GM03348 (cell line): ENCODE measurements at regions not wholly inside any gene's neighbourhood (a gene's known extent, or its start where the extent isn't known, plus 50 kb on each side); places are given as distances from the start of the nearest gene placed in this dataset.

Experiments
- DNase-seq: peaks from one replicate; pipeline ENCODE4 v3.0.0; 2012; ENCODE audit warnings: low spot score

DNA sequence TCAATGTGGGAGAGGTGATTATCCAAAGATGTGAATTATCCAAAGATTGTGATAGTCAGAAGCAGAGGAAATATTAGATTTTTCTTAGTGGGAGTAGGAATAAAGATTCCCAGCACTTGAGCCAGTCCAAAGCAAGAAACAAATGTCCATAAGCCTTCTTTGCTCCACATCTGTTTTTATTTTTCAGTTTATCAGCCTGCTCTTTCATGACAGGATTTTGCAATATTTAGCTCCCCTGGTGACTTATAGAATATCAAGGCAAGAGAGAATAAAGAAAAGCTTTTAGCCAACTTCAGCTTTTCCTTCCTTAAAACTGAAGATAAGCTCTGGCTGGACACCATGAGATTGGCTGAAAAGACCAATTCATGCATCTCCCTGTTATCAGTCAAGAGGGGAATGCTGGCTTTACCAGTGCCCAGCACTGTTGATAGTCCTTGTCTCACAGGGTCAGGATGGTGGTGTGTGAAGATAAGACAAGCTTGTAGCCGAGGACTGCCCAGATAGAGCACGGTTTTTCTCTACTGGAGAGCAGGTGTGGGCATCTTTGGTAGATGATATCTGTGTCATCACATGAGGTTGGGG is 706.5 kb downstream of the KCNJ2 start:
- DNase-seq, result peak; percentile 7

DNA sequence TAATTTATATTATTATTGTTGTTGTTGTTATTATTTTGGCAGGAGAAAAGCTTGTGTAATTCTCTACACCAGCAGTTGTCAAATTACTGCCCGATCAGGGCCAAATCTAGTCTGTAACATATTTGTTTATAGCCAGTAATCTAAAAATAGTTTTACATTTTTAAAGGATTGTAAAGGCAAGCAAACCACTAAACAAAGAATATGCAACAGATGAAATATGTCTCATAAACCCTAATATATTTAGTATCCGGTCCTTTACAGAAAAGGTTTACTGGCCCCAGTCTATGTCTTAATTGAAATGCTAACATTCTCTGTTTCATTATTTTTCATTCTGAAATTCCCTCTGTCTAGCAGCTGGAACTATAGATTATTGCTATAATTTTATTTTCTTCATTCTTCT is 709.5 kb downstream of the KCNJ2 start:
- DNase-seq, result no peak

- DNase-seq, result no peak
Observed at GRCh38 chr17:70879401-70879800, 710.1 kb downstream of the KCNJ2 start.

DNA sequence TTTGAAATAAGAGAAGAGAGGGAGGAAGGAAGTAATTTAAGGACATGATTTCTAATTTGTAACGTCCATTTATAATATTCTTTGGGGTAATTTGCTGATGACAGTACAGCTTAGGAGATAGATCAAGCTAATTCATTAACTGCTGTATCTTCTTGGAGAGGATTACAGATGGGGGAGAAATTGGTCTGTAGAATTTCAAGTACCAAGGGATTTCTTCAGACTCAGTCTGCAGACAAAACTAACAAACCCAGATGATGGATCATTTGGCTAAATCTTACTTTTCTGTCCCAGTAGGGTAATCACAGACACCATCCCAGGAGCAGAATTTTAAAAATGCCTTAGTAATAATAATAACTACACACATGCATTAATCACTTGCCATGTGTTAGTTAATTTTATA is 711.8 kb downstream of the KCNJ2 start:
- DNase-seq, result no peak

DNA sequence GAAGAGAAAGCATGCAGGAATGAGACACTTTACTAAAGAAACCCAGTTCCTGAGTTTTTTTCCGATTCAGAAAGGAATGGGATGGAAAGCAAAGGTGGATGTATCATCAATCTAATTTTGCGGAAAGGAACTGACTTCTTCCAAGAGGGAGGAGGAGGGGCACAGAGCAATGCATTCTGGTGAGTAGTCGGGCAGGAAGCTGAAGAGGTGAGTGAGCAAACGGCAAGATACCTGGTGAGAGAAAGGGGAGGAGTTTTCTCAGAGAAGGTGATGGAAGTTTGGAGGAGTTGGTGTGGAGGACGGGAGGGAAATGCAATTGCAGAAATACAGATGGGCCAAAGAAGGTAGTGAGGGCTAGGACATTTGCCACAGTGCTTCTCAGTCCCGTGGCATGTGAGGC is 713.2 kb downstream of the KCNJ2 start:
- DNase-seq, result no peak

GRCh38 chr17:70886648-70887047 is 717.3 kb downstream of the KCNJ2 start:
- DNase-seq, result no peak

GRCh38 chr17:70888324-70888723 is 719.0 kb downstream of the KCNJ2 start:
- DNase-seq, result no peak

GRCh38 chr17:70891306-70891705 is 722.0 kb downstream of the KCNJ2 start:
- no peak for DNase-seq

DNA sequence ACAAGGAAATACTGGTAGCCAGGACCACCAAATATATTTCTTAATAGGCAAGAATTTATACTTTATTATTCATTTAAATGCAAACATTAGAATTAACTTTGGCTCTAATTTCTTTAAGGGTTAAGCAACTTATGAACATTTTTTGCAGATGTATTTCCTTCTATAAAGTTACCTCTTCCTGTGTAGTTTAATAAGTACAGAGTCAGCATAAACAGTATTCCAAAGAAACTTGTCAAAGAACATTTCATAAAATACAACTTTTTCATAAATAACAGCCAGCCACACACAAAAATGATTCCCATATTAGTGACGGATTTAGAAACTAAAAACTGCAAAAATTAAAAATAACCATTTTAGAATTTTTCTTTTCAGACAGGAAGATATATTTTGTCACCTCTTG is 723.2 kb downstream of the KCNJ2 start:
- DNase-seq, result no peak

DNA sequence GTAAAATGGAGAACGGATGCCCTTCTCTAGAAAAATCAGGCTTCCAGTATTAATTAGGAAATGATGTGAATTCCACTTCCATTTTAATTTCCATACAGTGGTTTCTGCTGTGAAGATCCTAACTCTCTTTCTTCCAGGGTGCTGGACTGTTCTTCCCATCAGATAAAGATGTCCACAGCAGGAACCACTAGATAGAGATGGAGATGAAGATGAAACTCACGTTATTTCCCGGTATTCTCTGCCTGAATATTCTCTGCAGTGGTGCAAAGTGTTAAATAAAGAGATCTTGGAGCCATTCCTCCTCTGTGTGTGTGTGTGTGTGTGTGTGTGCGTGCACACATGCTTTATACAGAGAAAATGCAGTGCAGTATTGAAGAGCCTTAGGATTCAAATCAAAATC is 727.5 kb downstream of the KCNJ2 start:
- DNase-seq, result no peak

DNA sequence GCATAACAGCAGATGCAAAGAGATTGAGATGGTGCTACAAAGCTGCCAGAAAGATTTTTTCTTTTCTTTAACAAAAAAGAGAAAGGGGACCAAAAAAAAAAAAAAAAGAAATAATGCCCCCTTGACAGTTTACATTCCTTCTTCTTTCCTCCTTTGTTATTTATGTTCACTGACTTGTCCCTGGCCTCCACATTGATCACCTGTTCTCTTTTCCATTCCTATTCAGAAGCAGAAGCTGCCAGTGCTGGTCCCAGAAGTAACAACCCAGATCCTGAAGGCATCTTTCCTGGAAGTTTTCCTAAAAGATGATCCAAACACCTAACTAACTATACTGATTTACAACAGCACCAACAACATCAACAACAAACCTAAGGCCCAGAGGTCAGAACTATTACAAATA is 728.1 kb downstream of the KCNJ2 start:
- no peak for DNase-seq

GRCh38 chr17:70901870-70902269 is 732.5 kb downstream of the KCNJ2 start:
- DNase-seq, result no peak

DNA sequence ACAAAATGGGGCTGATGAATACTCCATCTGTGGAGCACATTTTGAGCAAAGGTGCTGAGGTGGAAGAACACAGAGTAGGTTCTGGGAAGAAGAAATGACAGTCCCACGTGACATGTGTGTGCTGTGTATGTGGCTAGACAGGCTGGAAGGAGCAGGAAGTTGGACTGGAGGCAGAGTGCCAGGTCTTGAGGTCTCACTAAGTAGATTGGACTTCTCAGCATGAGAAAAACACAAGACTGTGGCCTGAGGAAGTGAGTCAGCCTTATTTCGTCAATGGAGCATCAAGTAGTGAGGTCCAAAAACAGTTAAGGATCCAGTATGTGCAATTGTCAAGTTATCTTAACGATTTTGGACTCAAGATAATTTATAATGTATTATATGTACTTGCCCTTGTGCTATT is 736.5 kb downstream of the KCNJ2 start:
- peak; percentile 84 for DNase-seq

DNA sequence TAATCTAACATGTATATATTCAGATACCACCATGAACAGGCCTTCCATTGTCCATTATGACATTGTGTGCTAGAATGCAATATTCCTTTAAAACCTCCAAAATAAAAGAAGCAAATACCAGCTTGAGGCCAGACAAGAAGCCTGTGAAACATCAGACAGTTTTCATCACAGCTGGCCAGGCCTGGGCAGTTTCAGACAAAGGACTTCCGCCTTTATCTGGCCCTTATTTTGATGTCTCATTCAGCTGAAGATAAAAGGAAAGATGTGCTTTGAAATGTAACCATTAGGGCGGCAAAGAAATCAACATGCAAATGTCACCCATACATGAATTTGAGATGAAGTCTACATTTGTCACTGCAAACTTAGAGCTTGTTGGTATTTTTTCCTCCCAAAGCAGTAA is 737.5 kb downstream of the KCNJ2 start:
- peak; percentile 52 for DNase-seq

DNA sequence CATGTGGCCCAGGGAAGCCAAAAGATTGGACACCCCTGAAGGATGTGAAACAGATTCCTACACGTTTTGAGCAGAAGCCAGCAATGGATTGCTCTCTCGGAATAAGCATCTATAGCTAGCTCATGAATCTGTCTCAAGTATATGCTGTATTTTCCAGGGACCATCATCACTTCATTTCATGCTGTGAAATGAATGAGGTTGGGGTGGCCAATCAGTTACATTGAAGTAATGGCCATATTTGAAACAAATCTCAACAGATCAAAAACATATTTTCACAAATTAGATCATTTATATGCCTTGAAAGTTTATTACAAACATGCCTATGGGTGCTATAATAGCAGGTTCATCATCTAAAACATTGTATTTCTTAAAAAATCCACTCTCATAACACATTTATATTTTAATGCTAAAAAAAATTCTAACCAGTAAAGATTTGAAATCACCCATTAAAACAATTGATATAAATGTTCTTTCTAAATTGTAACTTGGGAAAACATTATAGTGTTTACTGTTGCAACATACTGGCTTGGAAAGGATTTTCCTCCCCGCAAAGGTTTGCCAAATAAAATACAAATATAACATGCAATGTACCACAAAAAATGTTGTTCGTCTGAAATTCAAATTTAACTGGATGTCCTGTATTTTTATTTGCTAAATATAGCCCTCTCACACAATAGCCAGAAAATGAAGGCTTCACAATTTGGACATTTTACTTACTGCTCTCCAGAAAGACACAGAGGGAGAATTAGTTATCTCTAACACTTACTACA is 743.6 kb downstream of the KCNJ2 start:
- DNase-seq, result peak; percentile 24

DNA sequence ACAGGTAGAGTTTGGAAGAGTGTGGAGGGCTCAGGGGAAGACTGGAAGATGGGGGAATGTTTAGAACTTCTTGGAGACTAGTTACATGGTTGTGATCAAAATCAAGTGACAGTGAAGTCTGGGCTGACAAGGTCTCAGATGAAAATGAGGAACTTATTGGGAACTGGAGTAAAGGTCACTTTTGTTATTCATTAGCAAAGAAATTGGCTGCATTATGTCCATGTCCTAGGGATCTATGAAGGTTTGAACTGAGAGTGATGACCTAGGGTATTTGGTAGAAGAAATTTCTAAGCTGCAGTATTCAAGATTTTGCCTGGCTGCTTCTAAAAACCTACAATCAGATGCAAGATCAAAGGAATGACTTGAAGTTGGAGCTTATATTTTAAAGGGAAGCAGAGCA is 747.1 kb downstream of the KCNJ2 start:
- DNase-seq, result no peak

GRCh38 chr17:70919241-70919640 is 749.9 kb downstream of the KCNJ2 start:
- DNase-seq, result no peak

DNA sequence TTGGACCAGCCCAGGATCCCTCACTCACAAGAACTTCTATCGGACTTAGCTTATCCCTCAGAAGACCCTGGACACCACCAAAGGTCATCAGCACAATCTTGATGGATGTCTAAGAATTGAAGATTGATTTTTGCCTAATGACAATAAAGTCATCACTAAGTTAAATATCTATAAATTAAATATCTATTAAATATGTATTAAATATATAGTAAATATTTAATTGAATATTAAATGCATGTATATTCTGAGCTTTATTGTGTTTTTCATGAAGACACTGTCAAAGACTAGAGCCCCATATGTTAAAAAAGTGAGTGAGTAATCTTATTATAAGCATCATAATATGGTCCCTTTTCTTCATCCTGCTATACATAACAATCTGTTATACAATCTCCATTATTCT is 751.1 kb downstream of the KCNJ2 start:
- no peak for DNase-seq

- DNase-seq, result no peak
Observed at GRCh38 chr17:70922268-70922667, 752.9 kb downstream of the KCNJ2 start.

DNA sequence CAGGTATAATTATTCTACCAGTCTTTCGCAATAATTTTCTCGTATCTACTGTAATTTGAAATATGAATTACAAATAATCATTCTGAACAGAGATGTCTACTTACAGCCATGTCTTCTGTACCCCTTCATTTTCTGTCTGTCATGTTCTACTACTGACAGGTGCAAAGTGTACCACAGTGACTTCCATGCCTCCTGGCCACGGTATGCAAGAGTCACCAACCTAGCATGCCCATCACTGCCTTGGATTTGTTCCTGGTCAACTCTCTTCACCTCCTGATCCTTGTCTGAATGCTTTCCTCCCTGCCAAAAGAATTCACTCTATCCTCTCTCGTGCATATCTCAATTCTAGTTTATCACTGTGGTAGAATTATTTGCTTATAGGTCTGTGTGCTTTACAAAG is 755.4 kb downstream of the KCNJ2 start:
- DNase-seq, result no peak

DNA sequence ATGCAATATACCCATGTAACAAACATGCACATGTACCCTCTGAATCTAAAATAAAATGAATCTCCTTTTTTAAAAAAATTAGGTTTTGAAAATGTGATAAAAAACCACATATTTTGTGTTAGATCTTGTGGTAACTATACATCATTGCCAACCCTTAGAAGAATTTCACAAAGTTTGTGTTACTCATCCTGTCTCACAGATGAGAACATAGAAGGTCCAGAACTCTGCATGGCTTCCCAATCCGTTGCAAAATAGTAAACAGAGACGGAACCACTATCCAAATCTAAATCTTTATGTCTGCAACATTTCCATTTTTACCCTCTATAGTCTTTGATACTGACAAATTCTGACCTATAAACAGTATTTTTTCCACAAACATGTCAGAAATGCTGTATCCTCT is 759.9 kb downstream of the KCNJ2 start:
- DNase-seq, result peak; percentile 26

- no peak for DNase-seq
Observed at GRCh38 chr17:70934231-70934630, 764.9 kb downstream of the KCNJ2 start.

GRCh38 chr17:70934835-70935234 is 765.5 kb downstream of the KCNJ2 start:
- DNase-seq, result no peak

DNA sequence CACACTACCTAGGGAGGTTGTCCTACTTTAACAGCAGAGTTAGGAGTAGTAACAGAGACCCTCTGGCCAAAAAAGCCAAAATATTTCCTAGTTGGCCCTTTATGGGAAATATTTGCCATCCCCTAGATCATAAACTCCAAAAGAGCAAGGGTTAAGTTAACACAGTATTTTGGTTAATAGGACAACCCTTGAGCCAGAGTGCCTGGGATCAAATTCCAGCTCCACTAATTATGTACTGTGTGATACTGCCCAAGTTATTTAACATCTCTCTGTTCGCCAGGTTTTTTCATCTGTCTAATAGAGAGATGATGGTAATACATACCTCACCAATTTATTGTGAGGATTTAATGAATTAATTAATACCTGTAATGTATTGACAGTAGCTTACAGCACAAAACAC is 767.4 kb downstream of the KCNJ2 start:
- no peak for DNase-seq
